HG03135 (cell line): ENCODE measurements at regions not wholly inside any gene's neighbourhood (a gene's known extent, or its start where the extent isn't known, plus 50 kb on each side); places are given as distances from the start of the nearest gene placed in this dataset.
A peak's percentile ranks its signal among the peaks of the same experiment; 100 is the strongest.

Experiments
- ATAC-seq: cut with Tn5 transposase; IDR thresholded peaks from one replicate; pipeline ENCODE4 v1.9.1; 2021; ENCODE audit warnings: mild to moderate bottlenecking, moderate library complexity; ENCODE audit not compliant: unreplicated experiment

DNA sequence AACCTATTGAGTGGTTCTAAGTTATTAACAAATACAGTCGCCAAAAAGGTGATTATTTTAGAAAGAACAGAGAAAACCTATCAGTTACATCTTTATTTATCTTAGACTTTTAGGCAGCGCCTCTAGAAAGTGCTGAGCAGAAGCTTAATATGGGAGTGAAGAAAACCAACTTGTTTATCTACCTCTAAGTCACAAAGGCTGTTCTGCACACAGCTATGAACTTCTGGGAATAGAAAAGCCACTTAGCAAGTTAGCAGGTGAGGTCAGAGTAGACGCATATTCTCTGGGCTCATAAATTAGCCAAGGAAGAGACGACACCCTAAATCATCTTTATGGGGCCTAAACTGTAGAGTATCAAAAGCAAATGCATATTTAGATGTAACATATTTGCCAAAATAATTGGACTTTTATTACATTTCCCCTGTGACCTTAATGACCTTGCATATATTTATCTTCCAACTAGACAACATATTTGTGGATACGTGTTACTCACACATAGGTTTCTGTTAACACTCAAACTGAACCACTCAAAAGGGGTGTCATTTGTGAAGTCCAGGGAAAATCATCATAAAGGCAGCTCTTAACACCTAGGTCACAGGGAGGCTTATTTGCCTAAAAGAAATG lies 267.1 kb downstream of the ADGB start:
- ATAC-seq, result no peak

DNA sequence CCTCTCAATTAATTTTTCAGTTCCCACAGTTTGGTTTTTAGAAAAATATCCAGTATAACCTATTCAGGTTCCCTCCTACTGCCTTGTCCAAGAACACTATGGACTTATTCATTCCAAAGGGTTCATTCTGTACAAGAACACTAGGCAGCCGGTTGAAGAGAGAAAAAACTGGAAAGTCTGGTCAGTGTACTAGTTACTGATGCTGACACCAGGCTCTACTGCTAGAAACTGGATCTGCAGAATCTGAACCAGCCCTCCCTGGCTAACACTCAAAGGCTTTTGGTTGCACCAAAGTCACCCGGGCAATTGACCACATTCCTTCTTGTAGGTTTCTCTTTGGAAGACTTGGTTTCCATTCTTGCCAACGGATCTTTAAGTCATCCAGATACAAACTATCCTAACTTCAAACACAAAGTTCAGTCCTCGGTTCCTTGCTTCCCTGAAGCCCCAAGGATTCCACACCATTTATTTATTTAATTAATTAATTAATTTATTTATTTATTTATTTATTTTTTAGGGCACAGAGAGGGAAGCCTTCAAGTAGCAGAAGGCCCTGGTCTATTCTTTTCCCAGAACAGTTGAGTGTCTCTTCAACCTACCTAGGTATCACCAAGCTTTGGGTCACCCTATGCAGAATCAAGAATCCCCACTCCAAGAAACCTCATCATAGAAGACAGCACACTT lies 268.1 kb downstream of the ADGB start:
- ATAC-seq, result no peak

DNA sequence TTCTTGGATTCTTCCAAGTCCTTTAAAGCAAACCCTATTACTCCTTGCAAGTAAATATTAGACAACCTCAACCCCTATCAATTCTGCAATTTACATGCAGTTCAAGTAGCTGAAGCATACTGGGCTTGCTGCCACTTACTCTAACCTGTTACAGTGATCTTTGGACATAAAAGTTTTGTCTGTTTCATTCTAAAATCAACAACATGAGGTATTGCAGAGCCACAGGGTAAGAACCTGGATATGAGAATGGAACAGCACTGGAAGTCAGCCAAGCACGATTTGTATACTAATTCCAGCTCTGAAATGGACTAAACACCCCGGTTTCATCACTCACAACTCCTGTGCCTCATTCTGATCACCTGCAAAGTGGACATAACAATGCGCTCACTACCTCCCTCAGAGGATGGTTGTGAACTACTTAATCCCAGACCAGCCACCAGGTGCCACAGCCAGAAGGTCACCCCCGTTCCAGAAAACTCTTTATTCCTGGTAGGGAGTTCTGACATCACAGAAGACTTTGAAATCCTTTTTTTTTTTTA lies 270.0 kb downstream of the ADGB start:
- no peak for ATAC-seq

DNA sequence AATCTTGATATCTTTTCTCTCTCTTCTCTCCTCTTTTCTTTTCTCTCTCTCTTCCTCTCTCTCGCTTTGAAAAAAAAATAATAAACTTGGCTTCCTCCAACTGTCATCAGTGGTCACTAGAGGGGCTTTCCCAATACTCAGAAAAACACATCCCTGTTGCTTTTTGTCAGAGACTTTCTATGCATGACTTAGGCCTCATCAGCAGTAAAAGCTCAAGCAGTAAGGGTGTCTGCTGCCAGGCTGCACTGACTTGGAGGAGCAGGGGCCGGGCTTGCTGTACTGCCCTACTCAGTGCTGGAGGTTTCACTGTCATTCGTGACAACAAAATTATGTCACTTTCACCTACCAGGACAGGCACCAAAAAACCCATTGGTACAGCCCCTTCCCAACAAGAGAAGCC lies 272.0 kb downstream of the ADGB start:
- no peak for ATAC-seq

DNA sequence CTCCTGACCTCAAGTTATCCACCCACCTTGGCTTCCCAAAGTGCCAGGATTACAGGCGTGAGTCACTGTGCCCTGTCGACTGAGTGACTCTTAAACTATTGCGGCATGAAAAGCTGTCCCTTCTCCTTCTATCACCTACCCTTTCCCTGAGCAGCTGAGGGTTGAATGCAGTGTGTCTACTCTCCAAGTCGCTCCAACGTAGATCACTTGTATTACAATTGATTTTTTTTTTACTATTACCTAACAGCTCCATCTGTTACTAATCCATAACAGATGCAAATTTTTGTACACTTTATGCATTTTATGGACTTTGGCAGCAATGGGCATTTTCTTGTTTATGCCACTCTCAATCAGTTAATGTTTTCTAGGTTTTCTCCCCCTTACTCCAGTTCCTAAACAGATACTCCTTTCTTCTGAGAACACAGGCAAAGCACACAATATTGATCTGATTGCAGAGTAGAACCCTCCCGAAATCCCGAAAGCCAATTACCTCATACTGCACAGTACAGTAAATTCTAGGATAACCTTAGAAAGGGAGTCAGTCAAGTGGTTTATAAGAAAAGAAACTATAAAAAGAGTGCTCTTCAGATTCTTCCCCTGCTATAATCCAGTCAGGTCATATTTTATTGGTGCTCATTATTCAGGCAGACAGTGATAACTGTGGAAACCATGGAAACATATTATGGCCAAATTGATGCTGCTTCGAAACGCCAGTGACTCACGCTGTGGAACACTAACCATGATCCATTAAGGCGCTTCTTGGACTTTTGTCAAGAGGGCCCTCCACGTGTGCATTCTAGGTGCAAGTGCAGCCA lies 273.0 kb downstream of the ADGB start:
- ATAC-seq, result no peak

DNA sequence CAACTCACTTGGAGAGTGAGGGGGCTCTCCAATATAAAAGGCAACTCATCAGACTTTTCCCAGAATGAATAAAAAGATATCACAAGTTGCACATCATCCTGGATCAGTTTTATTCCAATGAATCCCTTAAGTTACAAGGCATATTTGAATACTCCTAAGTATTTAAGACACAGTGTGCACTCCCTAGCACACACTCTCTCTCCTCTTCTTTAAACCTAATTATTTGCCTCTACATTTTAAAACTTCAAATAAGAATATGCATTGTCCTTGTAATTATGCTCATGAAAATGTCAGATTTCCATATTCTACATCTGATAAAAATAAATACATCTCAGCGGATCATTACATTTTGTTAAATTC lies 273.6 kb downstream of the ADGB start:
- ATAC-seq, result no peak

DNA sequence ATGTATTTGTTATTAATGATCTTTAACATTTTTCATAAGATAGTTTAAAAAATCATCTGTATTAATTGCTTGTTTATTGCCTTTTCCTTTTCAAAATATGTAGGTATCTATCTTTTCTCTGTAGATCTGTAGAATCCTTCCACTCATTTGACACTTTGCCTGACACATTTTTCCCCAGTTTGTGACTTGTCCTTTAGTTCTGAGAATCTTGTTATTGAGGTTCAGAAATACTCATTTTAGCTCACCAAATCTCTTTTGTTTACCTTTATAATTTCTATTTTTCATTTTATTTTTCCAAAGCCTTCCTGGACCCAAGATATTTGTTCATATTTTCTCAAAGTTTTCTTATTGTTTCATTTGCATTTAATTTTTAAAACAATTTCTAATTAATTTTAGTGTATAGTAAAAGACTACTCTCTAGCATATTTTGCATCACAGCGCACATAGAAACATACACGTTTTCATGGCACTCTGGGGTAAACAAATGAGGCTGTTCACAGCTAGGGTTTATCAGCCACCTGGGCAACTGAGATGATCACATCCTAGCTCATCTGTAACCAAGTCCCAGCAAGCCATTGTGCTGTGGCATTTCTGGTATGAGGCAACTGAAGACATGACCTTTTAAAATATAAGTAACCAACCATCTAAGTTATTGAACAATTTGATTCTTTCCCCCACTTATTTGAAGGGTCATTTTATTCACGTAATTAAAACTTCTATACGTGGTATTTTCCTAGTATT lies 275.7 kb downstream of the ADGB start:
- no peak for ATAC-seq

DNA sequence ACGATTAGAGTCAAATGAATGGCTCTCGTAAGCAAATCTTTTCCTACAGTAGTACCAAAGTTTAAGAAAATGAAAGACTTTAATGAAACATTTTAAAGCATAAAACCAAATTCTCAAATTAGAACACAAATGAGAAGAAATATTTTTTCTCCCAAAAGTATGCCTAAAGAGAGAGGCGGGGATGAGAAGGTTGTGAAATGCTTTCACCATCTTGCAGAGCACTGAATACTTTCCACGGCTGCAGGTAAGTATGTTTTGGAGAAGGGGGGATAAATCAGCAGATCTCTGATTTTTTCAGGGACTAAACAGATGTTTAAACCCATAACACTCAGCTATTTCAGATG lies 277.1 kb downstream of the ADGB start:
- ATAC-seq, result no peak

DNA sequence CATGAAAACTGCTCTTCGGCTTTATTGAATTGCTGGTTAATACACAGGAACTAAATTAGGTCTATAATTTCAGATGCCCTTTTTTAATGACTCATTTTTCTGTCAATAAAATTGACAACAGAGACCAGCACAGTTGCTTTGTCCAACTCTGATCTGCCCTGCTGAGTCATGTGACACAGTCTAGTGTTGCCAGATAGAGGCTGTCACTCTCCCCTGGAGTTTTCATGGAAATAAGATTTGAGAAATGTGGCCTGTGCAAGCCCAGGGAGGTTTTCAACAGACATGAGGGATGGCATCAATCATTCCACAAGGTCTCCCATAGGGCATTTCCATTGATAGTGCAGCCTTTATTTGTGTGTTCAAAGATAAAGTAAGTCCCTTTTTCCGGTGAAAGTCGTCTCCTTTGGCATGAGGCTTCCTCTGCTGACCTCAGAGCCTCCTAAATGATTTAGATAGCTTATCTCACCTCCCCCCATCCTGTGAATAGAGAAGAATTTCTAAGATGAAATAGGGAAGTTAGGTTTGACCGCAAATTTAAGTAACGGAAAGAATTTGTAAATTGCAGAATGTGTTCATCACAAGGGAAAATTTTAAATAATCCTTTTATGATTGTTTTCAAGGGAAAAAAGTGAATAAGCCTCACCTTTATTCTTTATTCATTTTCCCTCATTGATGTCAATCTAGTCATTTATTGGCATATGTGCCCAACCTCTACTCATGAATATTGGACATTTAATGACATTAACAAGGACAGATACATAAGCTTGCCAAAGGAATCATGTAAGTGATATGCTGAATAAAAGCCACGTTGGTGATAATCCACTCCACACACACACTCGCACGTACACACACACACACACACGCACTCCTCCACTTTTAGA lies 277.7 kb downstream of the ADGB start:
- ATAC-seq, result no peak

DNA sequence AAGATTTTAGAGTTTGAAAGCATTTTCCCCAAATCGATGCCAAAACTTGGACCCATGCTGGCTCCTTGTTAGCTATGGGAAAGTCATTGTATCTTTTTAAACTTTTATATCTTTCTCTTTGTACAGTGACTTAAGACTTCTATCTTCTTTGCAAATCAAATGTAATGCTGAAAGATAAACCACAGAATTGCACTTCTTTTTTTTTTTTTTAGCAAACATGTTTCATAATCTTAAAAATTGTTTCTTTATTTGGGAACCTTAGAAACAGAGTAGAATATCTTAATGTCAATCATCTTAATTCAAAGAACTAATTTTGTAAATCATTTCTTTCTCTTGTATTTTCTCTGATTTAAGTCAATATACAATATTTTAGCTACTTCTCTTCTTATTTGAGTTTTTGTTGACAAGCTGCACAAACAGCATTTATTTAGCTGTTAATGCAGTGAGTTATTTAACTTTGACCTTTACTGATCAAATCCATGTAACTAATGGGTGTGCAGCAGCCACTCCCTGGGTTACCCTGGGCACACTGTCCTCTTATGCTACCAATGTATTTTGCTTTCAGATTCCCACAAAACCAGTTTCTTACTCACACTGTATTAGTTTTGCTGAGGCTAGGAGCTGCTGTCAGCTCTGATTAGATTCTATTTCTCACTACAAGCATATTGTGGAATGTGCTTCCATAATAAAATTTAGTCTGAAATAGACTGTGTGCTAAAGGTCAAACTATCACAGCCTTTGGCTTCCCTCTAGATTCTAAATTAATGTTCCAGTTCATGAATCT lies 279.6 kb downstream of the ADGB start:
- no peak for ATAC-seq

DNA sequence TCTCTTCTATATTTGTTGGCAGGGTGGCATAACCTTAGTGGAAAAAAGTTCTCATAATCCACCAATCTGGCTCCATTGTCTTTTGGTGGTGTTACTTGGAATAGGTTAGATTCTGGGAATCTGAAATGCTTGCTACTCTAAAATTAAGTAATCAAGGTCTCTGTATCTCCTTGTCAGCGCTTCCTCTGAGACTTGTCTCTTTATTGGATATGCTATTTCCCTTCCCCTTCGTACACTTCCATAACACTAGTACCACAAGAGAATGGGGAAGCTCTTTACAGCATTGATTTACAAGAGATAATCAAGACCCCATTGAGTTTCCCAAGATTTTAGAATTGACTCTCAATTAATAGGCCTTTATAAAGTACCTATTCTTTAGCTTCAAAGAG lies 280.2 kb downstream of the ADGB start:
- ATAC-seq, result no peak

DNA sequence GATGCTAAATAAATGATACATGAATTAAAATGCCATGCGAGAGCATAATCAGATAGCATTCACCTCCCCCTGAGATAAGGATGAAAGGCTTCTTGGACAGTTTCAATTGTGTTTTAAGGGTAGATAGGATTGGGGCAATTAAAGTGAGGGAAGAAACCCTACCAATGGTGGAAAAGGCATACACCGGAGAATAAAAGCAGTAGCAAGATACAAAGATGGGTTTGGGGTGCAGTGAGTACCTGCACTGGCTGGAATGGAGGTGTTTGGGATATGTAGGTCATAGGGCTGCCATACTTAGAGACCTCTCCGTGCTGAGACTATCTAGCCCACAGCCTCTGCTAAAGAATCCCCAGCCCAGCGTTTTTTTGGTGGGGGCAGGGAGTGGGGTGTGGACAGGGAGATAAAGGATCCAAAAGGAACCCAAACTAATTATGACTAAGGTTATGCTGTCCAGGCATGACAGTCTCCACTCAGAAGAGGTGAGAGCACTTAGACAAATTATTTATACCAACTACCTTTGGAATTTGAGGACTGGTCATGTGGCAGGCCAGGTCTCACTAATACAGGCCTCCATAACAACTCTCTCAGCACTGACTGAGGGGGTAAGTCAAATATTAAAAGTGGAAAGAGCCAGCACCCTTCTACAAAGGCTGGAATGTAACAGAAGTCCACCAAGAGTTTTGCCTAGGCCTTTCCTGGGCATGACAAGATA lies 280.8 kb downstream of the ADGB start:
- ATAC-seq, result no peak

DNA sequence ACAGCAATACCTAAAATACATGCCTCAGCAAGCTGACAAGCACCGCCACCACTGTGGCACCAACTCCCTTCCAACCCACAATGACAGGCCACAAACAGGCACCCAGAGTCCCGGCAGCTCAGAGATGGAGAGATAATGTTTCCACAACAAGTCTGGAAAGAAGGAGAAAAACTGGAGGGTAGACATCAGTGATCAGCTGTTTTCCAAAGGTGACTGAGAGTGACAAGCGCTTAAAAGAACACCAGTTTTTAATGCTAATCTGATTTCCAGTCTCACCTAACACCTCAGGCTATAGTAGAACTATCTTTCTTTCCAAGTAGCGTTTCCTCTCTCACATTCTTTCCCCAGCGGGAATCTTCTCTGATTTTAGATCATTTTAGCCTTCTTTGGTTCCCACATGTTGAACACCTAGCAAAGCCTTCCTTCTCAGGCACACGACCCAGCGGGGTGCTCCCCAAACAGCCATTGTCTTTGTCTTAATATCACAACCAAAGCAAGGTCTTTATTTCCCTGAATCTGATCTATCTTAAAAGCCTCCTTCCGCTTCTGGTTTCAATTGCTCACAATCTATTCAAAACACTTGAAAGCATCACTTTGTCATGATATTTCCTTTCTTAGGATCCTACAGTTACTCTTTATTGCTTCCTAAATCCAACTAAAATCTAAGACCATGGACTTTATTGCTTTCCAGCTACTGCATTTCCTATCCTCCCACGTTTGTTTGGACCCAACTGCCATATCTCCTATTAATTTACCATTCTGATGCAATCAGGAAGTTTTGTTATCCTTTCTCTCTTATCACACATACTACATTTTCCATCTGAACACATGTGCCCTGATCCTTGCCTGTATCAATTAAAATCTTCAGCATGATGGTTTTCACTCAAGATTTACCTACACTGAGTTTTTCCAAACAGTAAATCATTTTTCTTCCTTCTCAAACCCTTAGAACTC lies 282.7 kb downstream of the ADGB start:
- ATAC-seq, result no peak

DNA sequence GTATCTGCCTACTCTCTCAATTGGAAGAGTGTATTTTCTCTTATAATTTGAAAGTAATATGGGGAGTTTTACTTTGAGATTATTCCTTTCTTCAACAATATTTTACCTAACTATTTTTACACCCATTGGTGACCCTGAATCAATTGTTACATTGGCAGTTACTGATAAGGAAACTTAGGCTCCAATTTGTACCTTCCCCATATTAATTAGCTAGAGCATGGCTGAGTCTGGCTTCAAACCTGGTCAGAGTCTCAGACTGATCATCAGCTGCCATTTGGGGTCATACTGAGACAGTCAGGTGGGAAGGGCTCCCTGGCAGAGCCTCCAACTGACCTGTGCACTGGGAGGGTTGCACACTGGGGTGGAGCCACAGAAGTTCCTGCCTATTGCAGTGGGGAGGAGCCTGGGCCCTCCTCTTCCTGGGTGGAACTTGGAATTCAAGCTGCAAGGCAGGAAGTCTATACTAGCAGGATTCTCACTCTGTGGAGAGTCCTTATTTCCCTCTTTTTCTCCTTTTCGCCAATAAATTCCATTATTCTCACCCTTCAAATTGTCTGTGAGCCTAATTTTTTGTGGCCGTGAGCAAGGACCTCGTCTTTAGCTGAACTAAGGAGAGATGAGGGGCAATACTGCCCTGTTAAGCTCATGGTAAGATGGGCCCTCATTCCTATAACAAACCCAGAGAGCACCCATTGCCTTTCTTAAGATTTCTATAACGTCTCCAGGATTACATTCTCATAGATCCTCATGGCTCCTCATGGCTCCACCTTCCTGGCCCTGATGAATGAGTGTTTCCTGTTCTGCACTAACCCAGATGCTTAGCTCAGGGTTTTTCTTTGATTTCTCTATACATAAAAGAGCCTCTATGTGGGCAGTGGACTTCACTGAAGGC lies 285.1 kb downstream of the ADGB start:
- no peak for ATAC-seq

DNA sequence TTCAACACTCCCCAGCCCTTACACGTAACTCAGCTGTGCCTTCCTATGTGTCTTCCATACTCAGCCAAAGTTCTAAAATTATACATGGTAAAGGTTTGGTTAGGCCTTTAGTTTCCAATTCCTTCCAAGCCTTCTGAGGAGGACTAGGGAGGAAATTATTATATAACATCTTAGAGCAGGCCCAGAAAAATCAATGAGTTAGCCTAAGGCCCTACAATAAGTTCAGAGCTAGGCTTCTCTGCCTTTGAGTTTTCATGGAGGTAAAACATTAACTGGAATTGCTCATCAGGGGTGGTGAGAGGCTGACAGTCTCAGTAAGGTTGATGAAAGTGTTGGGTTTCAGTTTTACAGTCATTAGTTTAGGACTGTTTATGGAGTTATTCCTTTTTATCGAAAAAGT lies 286.0 kb downstream of the ADGB start:
- ATAC-seq, result peak; percentile 88

DNA sequence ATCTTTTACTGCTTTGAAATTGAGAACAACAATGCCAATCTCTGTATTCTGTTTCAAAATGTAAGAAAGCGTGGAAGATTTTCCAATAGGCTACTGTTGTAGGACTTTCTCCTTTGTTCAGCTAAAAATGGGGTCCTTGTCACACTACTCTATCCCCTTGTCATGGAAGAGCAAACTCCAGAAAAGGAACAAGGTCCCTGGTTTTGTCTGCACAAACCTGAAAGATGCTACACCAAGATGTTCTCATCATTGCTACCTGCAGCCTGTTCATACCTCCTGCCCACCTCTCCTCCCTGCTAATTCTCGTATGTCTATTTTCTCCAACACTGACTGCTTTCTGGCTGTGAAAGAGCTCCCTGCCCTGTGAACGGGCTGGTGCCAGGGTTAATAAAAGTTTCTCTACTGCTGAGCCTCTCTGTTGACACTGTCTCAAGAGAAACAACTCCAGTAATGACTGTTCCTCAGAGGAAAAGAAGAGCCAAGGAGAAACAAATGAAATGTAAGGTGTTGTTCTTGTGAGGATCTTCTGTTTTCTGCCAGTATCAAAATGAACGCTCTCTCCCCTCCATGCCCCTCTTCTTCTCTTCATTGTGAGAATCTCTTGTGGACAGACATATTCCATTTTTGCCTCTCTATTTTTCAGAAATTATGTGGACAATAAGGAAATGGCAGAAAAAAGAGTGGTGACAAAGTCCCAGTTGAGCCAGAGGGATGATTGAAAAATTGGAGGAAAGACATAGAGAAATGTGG lies 287.1 kb downstream of the ADGB start:
- no peak for ATAC-seq
